IMR-90 (cell line): ENCODE measurements at regions not wholly inside any gene's neighbourhood (a gene's known extent, or its start where the extent isn't known, plus 50 kb on each side); places are given as distances from the start of the nearest gene placed in this dataset.

Experiments
- CTCF ChIP-seq: conservative IDR thresholded peaks from 2 replicates; pipeline ENCODE4 v1.5.1; 2012; ENCODE audit warnings: mild to moderate bottlenecking, low read depth, low read length, improper control_type of control experiment
- ELK1 ChIP-seq: fragments of 150-350 bp; IDR thresholded peaks from 2 replicates; pipeline ENCODE4 v1.6.1; 2016; ENCODE audit warnings: low read depth, mild to moderate bottlenecking, low read length, moderate library complexity, borderline replicate concordance
- MAZ ChIP-seq: IDR thresholded peaks from 2 replicates; pipeline ENCODE4 v1.6.1; 2012; ENCODE audit warnings: low read depth, mild to moderate bottlenecking, low read length, improper control_type of control experiment, moderate library complexity, borderline replicate concordance

DNA sequence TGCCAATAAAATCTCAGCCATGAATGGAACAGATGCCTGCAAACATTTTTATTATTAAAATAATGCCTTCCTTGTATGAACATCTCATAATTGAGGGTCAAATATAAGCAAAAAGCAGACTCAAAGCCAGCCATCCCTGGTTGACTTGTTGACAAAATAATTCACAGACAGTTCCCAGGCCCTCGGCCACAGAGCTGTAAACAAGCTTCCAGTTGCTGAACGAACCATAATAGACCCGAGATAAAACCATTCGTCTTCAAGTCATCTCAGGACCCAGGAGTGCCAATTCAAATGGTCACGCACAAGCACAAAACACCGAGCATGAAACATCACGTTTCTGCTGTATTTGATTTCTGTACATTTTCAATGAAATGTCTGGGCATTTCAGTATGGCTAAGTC lies 113.3 kb upstream of the CDYL start:
- no peak for TF ChIP-seq CTCF
- no peak for TF ChIP-seq ELK1
- no peak for TF ChIP-seq MAZ
